HL-60 (cell line): ENCODE measurements at regions not wholly inside any gene's neighbourhood (a gene's known extent, or its start where the extent isn't known, plus 50 kb on each side); places are given as distances from the start of the nearest gene placed in this dataset.

Experiments
- DNase-seq, 2 experiments: peaks; one replicate each; pipeline ENCODE4 v3.0.0-alpha.2; 2010 to 2020; ENCODE audit warnings: low read depth in 1 of 2, low spot score in 1 of 2
- H3K27ac ChIP-seq: fragments of 250-450 bp; sonication (Bioruptor Pico); replicated peaks from 2 replicates; pipeline ENCODE4 v1.5.1; 2020; ENCODE audit warnings: mild to moderate bottlenecking, moderate library complexity
- H3K27me3 ChIP-seq: fragments of 250-450 bp; sonication (Bioruptor Pico); 2 replicates; pipeline ENCODE4 v1.5.1; 2021; ENCODE audit warnings: mild to moderate bottlenecking, moderate library complexity; ENCODE audit not compliant: insufficient read depth, poor library complexity, severe bottlenecking
- H3K4me3 ChIP-seq: replicated peaks from 2 replicates; pipeline ENCODE4 v1.5.1; 2011; ENCODE audit warnings: mild to moderate bottlenecking, control low read depth, low read length; ENCODE audit not compliant: insufficient read depth
- GABPA ChIP-seq: IDR thresholded peaks from 2 replicates; pipeline ENCODE4 v1.6.1; 2012; ENCODE audit warnings: low read depth
- POLR2AphosphoS5 ChIP-seq: IDR thresholded peaks from 2 replicates; pipeline ENCODE4 v1.6.1; 2012; ENCODE audit warnings: low read depth
- SPI1 ChIP-seq: IDR thresholded peaks from 2 replicates; pipeline ENCODE4 v1.6.1; 2012; ENCODE audit warnings: low read depth, mild to moderate bottlenecking, borderline replicate concordance
- TF ChIP-seq, protein P1 (sequence below): IDR thresholded peaks from 2 replicates; pipeline ENCODE4 v1.6.1; 2012; ENCODE audit warnings: low read depth; ENCODE audit not compliant: insufficient replicate concordance
- TF ChIP-seq, protein P2 (sequence below): IDR thresholded peaks from one replicate; pipeline ENCODE4 v1.5.1; 2011; ENCODE audit warnings: low read length, control low read depth, inconsistent platforms; ENCODE audit not compliant: insufficient read depth

DNA sequence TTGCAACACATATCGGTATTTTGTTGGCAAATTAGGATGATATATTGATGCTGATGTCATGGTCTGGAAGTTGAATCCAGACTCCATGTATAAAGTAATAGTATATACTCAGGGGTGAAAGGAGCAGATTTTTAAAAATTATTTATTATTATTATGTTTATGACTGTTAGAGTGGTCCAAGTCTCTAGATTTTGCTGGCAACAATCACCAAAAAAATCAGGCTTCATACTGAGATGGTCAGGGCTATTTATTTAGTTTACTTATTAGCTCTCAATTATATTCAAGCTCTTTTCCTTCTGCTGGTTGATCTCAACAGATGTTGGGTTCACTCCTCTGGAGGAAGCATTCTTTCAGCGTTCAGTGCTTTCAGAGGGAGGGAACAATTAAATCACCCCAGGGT, 73.9 kb upstream of the VCX3B start:
- Histone ChIP-seq H3K27ac (no peak overlapping the region), H3K27me3 (no peaks in the 10 kb centered on the region), H3K4me3 (no peak overlapping the region)
- TF ChIP-seq, protein P1, sequence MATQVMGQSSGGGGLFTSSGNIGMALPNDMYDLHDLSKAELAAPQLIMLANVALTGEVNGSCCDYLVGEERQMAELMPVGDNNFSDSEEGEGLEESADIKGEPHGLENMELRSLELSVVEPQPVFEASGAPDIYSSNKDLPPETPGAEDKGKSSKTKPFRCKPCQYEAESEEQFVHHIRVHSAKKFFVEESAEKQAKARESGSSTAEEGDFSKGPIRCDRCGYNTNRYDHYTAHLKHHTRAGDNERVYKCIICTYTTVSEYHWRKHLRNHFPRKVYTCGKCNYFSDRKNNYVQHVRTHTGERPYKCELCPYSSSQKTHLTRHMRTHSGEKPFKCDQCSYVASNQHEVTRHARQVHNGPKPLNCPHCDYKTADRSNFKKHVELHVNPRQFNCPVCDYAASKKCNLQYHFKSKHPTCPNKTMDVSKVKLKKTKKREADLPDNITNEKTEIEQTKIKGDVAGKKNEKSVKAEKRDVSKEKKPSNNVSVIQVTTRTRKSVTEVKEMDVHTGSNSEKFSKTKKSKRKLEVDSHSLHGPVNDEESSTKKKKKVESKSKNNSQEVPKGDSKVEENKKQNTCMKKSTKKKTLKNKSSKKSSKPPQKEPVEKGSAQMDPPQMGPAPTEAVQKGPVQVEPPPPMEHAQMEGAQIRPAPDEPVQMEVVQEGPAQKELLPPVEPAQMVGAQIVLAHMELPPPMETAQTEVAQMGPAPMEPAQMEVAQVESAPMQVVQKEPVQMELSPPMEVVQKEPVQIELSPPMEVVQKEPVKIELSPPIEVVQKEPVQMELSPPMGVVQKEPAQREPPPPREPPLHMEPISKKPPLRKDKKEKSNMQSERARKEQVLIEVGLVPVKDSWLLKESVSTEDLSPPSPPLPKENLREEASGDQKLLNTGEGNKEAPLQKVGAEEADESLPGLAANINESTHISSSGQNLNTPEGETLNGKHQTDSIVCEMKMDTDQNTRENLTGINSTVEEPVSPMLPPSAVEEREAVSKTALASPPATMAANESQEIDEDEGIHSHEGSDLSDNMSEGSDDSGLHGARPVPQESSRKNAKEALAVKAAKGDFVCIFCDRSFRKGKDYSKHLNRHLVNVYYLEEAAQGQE, result no peak
- TF ChIP-seq SPI1 (no peak), GABPA (no peak)
- TF ChIP-seq, protein P2, sequence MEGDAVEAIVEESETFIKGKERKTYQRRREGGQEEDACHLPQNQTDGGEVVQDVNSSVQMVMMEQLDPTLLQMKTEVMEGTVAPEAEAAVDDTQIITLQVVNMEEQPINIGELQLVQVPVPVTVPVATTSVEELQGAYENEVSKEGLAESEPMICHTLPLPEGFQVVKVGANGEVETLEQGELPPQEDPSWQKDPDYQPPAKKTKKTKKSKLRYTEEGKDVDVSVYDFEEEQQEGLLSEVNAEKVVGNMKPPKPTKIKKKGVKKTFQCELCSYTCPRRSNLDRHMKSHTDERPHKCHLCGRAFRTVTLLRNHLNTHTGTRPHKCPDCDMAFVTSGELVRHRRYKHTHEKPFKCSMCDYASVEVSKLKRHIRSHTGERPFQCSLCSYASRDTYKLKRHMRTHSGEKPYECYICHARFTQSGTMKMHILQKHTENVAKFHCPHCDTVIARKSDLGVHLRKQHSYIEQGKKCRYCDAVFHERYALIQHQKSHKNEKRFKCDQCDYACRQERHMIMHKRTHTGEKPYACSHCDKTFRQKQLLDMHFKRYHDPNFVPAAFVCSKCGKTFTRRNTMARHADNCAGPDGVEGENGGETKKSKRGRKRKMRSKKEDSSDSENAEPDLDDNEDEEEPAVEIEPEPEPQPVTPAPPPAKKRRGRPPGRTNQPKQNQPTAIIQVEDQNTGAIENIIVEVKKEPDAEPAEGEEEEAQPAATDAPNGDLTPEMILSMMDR, result no peak
- no peak for DNase-seq

DNA sequence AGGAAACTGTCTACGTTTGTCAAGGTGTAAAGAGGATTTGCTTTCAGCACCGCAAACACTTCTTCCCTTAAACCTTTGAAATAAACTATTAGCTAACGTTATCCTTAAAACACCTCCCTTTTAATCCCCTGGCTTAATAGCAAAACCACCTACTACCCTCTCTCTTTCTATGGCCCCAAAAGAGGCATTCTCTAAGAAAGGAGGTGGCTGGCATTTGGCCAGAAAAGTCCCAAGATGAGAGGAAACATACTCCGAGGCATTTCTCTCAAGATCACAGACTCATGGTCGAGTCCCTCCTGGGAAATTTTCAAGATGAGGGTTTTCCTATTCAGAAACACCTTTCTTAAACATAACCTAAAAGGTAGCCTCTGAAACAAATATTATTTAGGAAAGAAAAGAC, 60.6 kb upstream of the VCX3B start:
- Histone ChIP-seq H3K4me3 (no peak overlapping the region), H3K27ac (no peak overlapping the region), H3K27me3 (no peaks in the 10 kb centered on the region)
- no peak for TF ChIP-seq GABPA
- DNase-seq, result no peak

DNA sequence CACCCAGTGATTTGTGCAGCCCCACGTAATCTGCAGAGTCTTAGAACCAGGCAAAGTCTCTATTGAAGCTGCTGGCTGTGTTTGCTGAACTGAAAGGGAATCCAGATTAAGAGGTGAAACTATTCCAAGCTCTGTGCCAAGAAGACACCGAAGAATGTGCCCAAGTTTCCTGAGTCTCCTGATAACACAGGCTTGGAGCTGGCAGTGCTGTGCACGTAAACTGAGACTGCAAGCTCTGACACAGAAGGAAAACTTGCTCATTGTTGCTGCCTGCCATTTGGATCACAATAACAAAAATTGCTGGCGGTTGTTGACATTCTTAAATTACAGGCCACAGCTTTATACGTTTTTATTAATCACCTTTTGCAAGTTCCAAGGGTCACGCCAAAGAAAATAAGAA, 60.2 kb upstream of the VCX3B start:
- no peak for DNase-seq
- TF ChIP-seq SPI1 (no peak), POLR2AphosphoS5 (no peak)
- TF ChIP-seq, protein P1, result no peak
- Histone ChIP-seq H3K27me3 (no peaks in the 10 kb centered on the region), H3K27ac (no peak overlapping the region), H3K4me3 (no peak overlapping the region)

DNA sequence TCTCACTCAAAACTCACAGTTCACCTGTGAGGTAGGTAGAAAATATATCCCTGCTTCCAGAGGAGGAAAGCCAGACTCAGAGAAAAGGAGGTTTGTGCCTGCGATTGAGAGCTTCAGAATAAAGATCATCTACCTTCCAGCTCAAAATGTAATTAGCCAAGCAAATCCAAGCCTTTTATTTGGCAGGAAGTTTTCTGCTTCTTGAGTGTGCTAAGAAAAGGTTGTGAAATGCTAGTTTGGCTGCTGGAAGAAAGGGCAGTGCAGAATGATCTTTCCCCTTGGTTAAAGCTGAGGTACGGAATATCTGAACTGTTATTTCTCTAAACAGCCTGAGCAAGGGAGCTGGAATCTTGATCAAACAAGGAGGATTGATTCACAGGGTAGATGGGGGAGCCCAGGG, 59.7 kb upstream of the VCX3B start:
- Histone ChIP-seq H3K4me3 (no peak overlapping the region), H3K27me3 (no peaks in the 10 kb centered on the region), H3K27ac (no peak overlapping the region)
- no peak for DNase-seq
- TF ChIP-seq SPI1, result no peak
- TF ChIP-seq GABPA, result no peak
- TF ChIP-seq, protein P1, result no peak
- TF ChIP-seq POLR2AphosphoS5, result no peak
- TF ChIP-seq, protein P2, result no peak
